HG02852 (cell line): ENCODE measurements at regions not wholly inside any gene's neighbourhood (a gene's known extent, or its start where the extent isn't known, plus 50 kb on each side); places are given as distances from the start of the nearest gene placed in this dataset.

Source experiments
- ATAC-seq: cut with Tn5 transposase; IDR thresholded peaks from one replicate; pipeline ENCODE4 v1.9.1; 2021; ENCODE audit warnings: mild to moderate bottlenecking, moderate library complexity; ENCODE audit not compliant: unreplicated experiment

DNA sequence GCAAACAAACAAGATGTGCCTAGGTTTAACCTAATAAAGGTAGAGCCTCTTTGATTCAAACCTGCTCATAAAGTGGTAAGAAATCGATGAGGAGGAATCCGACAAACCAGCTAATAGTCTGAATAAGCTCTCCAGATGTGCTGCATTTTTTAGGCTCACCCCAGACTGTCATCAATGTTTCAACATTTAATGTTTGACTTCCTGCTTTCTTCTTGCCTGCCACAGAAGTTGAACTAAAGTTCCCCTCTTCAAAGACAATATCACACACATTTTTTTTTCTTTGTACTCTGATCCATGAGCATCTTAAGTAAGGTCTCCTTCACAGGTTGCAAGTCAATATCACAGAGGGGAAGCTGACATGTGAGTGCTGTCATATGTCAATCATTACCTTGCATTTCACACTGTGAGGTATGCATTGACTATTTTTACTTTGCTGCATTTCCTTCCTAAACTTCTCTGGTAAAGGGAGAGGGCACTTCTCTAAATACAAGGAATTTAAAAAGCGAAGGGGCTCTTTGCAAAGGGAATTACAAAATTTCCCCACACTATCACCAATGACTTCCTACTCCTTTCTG is 172.3 kb upstream of the MCTP2 start:
- ATAC-seq, result no peak

DNA sequence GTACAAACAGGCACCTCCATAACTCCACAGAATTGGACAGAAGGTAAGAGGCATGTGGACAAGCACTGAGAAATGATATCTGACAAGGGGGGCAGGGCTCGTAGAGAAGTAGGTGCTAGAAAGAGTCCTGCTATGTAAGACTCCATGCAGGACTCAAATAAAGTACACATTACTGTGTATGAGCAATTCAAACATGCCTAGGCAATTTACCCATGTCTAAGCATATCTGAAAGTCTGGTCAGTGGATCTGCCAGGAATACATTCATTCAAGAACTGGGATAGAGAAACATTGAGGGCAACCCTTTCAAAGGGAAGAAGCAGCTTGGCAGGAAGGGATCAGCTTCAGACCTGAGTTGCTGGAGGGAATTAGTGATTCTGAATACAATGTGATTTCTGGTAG is 174.1 kb upstream of the MCTP2 start:
- ATAC-seq, result no peak

DNA sequence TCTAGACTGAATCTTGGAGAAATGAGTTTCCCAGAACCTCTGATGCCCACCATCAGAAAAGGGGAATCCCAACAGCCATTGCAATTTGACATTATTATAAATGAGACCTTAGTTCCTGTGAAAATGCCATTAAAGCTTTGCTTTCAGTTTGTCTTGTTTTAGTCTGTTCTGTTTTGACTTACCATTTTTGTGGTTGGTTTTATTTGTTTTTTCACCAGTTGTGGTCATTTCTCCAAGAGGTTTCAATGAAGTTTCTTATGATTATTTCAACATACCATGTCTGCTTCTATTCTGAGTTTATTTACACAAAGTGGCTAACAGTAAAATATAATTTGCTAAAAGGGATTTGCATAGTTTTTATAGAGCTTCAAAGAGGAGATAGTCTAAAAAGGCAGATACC is 175.0 kb upstream of the MCTP2 start:
- ATAC-seq, result no peak

DNA sequence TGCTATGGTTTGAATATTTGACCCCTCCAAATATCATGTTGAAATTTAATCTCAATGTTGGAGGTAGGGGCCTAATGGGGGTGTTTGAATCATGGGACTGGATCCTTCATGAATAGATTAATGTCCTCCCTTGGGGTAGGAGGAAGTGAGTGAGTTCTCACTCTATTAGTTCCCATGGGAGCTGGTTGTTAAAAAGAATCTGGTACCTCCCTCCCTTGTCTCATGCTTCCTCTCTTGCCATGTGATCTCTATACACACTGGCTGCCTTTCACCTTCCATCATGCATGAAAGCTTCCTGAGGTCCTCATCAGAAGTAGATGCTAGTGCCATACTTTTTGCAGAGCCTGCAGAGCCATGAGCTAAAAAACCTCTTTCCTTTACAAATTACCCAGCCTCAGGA is 177.7 kb upstream of the MCTP2 start:
- no peak for ATAC-seq

DNA sequence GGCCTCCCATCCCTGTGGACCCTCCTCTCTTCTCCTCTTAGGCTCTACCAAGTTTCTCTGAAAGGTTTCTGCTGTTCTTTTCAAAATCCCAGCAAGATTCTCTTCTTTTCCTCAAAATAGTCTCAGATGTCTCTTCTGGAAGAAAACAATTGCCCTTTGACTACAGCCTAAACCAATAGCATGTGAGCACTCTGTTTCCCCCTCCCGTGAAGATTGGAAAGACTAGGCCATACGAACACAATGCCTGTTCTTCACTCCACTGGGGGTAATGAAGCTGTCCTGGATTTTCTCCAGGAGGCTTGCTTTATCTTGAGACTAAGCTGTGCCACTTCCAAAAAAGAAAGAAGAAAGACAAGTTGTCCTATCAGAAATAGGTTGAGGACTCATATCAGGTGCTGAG is 178.7 kb upstream of the MCTP2 start:
- ATAC-seq, result no peak

DNA sequence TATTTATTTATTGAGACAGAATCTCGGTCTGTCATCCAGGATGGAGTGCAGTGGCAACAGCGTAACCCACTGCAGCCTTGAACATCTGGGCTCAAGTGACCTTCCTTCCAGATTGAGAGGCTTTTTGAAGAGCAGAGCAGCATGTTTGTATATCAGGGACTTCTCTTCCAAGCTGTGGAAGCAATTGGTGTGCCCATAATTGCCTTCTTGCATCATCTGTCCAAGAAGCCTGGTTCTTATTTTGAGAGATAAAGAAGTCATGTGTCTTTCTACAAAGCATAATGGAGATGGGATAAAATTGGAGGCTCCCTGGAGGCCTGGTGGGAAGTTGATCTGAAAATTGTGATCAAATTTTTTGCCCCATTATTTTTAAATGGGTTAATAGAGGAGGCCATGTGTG is 183.8 kb upstream of the MCTP2 start:
- no peak for ATAC-seq

DNA sequence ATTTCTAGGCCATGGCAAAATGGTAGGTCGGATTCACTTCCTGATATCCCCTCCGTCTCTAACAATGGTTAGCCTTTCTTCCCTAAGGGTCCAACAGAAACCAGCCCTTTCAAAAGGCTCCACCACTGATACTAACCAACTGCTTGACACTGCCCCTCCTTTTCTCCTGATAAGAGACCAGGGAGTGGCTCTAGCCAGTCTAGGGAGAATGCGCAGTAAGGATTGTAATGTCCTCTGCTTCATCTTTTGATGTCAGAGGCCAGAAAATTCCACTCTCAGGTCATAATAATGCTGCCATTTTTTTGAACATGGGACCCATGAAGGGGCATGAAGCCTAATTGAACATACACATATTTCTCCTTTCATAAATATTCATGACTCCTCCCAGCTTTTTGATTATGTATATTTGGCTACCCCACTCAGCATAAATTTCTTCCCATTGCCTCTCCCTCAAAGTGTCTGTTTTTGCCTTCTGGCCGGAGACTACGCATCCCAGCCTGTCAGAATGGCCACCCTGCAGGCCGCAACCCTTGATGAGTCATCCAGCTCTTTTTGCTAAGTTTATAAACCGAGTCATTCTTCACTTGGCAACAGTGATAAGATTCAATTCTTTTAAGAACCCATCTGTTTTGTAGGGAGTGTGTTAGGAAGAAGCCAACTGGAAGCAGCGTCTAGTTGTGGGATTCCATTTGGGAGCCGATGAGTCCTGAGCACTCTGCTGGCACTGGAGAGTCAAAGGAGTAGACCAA is 189.0 kb upstream of the MCTP2 start:
- no peak for ATAC-seq

DNA sequence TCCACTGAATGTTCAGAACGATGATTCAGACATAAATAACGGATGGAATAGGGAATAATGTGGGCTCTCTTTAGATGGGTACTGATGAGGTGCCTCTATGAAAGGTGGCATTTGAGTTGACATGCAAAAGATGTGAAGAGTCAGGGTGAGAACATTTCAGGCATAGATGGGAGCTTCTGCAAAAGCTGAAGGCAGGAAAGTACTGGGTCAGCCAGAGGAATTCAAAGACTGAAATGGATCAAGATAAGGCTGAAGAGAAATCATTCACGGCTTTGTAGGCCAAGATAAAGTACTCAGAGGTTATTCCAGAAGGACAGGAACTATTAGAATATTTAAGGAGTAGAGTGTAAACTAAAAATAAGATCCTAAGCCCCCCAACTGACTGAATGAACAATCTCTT is 189.6 kb upstream of the MCTP2 start:
- ATAC-seq, result no peak

DNA sequence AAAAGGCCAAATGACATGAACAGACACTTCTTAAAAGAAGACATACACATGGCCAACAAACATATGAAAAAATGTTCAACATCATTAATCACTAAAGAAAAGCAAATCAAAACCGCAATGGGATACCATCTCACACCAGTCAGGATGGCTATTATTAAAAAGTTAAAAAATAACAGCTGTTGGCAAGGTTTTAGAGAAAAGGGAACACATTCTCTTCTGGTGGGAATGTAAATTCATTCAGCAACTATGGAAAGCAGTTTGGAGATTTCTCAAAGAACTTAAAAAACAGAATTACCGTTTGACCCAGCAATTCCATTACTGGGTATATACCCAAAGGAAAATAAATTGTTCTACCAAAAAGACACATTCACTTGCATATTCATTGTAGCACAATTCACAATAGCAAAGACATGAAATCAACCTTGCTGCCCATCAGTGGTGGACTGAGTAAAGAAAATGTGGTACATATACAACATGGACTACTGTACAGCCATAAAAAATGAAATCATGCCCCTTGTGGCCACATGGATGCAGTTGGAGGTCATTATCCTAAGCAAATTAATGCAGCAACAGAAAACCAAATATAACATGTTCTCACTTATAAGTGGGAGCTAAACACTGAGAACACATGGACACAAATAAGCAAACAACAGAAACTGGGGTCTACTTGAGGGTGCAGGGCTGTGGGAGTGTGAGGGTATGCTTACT is 190.7 kb upstream of the MCTP2 start:
- no peak for ATAC-seq

DNA sequence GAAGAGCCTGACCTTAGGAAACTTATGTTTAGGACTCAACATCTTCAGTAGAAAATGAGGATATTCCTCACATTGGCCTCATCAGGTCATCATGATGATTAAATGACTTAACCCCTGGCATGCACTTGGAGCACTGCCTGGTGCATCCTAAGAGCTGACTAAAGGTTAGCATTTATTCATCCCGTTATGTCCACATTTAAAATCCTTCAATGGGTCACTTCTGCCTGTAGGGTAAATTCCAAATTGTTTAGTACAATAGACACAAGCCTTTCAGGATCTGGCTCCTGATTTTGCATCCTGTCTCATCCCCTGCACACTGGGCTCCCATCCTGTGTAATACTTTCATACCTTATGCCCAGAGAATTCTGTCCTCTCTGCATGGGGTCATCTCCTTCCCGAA is 195.2 kb upstream of the MCTP2 start:
- ATAC-seq, result no peak

DNA sequence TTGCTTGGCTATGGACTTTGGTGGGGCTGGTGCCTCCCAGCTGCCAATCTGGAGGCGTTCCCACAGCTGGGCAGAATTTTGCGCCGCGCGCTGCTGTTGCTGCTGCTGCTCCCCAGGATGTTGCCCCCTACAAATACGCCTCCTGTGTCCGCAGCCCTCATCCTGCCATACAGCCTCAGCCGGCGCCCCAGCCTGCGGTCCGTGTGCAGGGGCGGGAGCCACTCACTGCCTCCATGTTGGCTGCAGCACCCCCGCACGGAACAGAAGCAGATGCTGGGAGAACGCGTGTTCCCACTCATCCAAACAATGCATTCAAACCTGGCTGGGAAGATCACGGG is 197.7 kb upstream of the MCTP2 start:
- no peak for ATAC-seq

DNA sequence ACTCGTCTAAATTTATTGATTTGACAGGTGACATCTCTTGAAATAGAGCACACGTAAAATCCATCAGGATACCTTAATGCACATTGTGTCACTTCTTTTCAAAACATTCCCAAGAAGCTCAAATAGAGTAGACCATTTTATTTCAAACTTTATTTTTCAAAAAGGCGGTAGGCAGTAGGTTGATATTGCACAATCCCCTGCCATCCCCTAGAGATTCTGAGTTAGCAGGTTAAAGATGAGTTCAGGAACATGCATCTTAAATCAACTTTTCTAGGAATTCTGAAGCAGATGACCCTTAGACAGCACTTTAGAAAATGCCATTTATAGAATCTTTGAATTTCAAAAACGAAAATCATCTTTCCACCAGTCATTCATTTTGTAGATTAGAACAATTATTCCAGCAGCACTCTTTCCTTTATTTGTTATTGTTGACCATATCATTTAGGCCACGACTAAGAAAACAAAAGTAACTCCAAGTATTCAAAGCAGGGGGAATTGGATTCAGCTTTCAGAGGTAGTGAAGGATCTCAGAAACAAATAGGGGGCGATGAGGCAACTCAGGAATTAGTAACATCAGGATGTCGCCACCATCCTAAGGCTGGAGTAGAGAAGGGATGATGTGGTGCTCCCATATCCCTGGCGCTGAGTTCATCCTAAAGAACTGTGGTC is 198.2 kb upstream of the MCTP2 start:
- ATAC-seq, result no peak

DNA sequence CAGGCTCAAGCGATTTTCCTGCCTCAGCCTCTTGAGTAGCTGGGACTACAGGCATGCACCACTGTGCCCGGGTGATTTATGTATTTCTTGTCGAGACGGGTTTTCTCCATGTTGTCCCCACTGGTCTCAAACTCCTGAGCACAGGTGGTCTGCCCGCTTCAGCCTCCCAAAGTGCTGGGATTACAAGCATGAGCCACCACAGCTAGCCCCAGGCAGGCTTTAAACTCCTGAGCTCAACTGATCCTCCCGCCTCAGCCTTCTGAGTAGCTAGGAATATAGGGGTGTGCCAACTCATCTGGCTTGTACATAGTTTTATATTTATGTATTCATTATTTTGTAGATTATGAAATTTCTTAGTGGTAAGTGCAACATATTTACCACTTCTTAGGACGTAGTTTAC is 198.8 kb upstream of the MCTP2 start:
- ATAC-seq, result no peak

DNA sequence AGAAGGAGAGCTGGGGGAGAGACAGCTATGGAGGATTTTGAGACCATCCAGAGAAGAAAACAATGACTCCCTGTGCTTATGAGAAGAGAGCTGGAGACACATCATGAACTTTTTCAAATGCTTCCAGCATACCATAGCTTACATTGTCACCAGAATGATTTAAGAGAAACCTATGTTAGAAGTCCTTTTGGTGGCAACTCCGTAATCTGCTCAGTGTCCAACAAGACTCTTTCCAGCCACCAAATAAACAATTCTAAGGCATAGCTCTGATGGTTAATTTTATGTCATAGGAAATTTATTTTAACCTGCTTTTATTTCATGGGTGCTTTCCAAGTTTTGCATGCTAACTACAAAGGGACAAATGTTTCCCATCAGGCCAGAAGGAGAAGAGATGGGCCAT is 200.3 kb upstream of the MCTP2 start:
- no peak for ATAC-seq

DNA sequence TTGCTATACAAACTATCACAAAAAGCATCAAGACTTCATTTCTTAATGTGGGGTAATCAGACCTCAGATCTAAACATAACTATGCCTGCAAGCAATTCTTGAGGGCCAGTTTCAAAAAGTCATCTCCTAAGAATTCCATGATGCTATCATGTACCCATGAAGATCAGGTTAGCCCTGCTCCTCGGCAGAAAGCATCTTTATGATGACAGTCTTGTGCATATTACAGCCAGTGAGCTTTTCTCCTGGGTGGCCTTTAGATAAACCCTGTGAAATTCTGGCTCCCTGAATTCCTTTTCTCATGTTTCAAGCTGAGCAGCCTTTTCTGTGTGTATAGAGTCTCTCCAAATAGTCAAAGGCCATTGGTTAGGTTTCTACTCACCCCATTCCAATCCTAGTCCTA is 201.9 kb upstream of the MCTP2 start:
- ATAC-seq, result no peak

DNA sequence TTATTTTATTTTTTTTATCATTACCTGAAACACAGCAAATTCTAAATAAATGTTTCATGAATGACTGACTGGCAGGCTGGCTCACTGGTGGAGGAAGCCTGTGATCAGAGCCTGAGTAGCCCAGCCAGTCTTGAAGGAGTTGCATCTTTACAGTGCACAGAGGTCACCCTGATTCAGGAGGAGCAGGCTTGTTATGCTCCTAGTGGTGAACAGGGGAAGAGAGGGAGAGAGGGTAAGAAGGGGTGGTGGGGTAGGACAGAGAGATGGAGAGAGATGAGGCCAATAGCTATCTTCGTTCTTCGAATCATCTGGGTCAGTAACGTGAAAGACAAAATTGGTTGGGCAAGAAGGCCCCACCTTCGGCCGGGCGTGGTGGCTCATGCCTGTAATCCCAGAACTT is 202.6 kb upstream of the MCTP2 start:
- ATAC-seq, result no peak

DNA sequence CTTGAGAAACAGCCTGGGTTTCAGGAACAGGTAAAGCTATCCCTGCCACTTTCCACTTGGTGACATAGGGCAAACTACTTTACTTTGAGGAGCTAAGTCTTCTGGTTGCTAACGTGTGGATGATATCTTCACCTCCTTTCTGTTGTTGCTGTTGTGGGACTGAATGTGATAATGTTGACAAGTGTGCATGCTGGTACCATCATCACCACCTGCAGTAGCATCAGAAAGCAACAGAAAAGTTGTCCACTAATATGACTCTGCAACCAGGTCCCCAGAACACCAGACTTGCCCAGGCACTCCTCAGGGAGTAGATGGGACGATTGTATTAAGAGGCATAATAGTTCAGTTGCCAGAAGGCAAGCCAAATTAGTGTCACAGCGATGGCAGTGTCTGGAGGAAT is 203.2 kb upstream of the MCTP2 start:
- no peak for ATAC-seq

DNA sequence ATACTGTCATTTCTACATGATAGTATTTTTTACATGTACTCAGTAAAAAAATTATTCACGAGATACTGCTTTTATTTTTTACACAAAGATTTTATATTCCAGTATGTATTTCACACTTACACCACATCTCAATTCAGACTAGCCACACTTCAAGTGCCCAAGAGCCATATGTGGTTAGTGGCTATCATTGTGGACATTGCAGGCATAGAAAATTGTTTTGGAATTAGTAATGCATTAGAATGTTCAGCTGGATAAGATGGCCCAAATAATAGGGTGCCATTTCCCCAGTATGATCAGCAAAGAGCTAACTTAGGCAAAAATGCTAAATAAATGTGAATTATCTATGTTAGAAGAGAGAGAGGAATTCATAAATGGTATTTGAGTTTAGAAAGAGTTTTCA is 203.8 kb upstream of the MCTP2 start:
- ATAC-seq, result no peak

DNA sequence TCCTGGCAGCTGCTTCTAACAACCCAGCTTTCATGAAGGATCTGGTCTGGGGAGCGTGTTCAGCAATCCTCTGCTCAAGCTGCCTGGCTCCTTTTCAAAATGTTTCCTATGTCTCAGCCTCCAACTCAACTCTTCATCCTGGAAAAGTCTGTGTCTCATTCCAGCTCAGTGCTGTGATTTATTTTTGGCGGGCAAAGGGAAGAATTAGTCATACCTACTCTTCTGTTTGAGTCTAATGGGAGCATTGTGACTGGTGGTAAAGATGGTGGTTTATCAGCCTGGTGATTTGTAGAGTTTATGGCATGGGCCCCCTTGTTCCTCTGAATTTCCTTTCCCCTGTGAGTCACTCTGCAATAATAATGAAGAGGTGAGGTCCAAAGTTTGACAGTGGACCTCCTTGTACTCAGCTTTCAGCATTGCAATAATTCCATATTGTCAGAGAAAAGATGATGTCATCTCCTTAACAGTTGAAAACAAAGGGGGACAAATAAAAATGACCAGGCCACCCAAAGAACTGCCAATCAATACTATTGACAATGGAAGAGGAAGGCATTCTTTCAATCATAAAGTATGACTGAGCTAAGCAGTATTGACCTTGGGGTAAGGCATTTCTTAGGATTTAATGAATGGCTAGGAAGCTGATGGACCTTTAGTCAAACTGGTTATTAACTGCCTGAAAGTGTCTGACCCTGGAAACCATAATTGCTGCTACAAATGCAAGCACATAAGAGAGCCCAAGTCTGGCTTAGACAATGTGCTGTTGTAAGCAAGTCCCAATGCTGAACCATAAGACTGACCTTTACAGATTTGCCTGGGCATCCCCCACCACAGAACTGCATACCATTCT is 204.7 kb upstream of the MCTP2 start:
- ATAC-seq, result no peak

DNA sequence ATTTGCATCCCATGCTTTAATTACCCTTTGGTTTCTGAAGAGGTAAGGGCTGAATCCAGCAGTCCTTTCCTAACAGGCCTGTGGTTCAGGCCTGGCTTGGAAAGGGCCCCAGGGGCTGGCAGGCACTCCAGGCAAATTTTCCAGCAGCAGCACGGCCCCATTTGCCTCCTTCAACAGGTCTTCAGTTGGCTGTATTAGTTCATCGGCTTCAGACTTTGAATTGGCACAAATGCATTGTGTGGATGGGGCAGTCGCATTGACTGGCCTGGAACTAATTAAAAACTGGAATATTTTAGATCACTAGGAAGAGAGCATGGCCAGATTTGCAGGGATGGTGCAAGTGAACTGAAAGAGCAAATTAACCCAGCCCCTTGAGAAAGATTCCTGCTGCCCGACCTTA is 207.8 kb upstream of the MCTP2 start:
- no peak for ATAC-seq
